ENCODE measurements at regions not wholly inside any gene's neighbourhood (a gene's known extent, or its start where the extent isn't known, plus 50 kb on each side); places are given as distances from the start of the nearest gene placed in this dataset.

DNA sequence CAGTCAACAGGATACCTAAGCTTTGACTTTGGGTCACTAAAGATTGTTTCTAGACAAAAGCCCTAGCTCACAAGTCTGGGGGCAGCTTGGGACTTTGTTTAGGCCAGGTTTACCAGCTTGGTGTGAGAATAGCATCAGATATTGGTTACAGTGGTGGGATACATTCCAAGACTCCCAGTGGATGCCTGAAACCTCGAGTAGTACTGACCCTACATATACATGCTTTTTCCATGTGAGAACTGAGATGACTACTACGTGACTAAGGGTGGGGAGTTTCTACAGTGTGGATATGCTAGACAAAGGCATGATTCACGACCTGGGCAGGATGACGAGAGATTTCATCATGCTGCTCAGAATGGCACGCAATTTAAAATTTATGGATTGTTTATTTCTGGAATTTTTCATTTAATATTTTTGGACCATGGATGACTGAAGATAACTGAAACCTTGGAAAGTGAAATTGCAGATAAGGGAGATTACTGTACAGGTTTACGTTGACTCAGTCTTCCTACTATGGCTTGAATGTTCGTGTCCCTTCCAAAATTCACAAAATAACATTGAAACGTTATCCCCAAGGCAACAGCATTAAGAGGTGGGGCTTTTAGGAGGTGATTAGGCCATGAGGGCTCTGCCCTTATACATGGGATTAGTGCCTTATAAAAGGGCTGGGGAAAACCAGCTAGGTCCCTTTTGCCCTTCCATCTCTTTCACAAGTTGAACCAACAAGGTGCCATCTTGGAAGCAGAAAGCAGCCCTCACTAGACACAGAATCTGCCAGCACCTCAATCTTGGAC is 50.2 kb upstream of the CTAGE1 start:
- DNase-seq (ENCODE audit: low spot score), result no peak

DNA sequence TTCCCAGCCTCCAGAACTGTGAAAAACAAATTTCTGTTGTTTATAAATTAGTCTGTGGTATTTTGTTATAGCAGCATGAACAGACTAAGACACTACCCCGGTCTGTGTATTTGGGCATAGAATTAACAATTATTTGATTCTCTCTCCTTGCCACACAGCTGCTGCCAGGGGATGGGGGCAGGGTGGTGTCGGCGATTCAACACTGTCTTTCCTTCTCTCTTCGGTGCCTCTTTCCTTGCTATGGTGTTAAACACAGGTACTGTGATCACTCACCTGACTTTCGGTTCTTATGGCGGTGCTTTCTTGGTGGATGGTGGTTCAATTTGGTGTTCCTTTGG is 50.8 kb upstream of the CTAGE1 start:
- DNase-seq (ENCODE audit: low spot score), result no peak

GRCh38 chr18:22469061-22469734 is 51.5 kb upstream of the CTAGE1 start:
- DNase-seq (ENCODE audit: low spot score), result no peak

GRCh38 chr18:22469926-22470247 is 52.2 kb upstream of the CTAGE1 start:
- DNase-seq (ENCODE audit: low spot score), result no peak

- DNase-seq (ENCODE audit: low spot score), result no peak
Observed at GRCh38 chr18:22470248-22471235, 52.8 kb upstream of the CTAGE1 start.

DNA sequence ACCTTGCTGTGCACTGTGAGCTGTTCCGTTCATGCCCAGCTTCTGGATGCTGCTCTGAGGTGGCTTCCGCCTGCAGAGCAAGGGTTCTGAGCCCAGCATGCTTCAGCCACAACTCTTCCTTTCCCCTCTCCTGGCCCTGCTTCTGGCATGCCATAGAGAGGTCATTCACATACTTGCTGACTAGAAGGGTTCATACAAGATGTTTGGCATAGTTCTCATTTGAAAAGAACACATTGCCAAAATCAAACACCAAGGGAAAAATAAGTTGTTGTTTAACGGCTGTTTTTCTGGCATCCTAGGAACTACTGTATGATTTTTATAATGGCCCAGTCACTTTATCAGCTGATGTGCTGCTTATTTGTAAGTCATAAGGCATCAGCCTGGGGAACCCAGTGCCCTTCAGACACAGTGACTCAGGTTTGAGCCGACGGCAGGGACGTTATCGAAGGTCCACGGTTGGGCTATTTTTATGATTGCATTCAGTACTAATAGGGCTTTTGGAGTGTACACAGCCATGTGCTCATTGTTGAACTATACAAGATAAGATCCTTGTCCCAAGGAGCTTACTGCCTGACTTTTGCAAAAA is 53.9 kb upstream of the CTAGE1 start:
- no peak for DNase-seq (ENCODE audit: low spot score)

DNA sequence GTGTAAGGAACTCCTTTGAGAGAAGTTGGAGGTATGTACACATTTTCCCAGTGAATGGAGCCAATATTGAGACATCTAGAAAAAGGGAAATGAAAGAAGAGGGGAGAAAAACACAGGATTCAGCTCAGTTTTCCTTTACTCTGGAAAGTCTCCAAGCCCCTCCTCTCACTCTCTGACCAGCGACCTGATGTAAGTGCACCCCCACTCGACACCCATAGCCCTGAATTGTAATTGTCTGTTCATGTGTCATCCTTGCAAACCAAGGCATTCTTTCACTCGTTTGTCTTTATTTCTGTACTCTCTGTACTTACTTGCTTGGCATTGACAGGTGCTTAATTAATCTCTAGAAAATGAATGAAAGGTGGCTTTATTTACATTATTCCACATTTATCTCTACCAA is 55.7 kb upstream of the CTAGE1 start:
- no peak for DNase-seq (ENCODE audit: low spot score)

- no peak for DNase-seq (ENCODE audit: low spot score)
Observed at GRCh38 chr18:22475426-22476100, 57.8 kb upstream of the CTAGE1 start.

DNA sequence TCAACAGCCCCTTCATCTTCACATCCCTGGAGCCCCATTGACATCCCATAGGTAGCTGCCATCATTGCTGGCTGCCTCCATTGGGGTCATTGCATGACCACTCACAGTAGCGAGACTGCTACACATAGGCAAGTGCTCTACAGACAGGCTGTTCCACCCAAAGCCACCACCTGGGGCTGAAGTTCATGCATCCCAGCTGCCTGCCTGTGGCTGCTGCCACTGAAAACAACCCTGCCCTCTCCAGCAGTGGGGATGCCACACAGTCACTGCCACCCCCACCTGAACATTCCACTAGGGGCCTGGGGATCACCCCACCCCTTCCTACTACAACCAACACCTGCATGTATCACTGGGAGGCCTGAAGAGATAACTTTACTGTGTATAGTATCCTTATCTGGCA is 59.5 kb upstream of the CTAGE1 start:
- DNase-seq (ENCODE audit: low spot score), result no peak

GRCh38 chr18:22482948-22483347 is 65.2 kb upstream of the CTAGE1 start:
- no peak for DNase-seq (ENCODE audit: low spot score)

- no peak for DNase-seq (ENCODE audit: low spot score)
Observed at GRCh38 chr18:22483407-22483806, 65.7 kb upstream of the CTAGE1 start.

DNA sequence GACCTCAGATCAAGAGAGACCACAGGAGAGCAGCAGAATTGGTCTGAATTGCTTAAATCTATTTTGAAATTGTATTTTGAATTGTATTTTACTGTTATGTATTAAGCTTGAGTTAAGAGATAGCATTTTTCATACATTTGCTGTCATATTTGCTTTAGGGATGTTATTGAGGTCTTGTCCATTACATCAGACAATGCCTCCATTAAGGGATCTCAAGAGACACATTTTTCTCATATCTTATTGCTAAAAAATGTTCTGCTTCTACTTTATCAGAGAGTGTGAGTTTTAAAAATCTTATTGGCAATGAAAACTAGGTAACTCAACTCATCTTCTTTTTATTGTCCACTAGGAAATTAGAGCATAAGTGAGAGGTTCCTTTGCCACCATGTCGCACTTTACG is 66.8 kb upstream of the CTAGE1 start:
- DNase-seq (ENCODE audit: low spot score), result no peak

DNA sequence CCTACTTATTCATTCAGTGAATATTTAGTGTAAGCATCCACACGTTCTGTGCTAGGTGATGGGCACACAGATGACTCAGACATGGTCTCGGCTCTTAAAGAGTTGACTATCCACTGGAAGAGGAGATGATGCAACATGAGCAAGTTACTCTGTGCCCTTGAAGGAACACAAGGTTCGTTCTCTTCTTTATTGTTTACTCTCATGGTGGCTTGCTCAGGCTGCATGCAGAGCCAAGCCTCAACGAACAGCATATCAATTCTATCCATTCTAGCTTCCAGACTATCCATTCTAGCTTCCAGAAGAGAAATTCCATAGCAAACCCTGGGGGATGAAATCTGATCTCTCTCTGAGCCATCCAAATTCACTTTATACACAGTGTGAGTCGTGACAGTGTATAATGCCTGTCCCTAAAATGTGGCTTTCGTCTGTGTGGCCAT is 68.1 kb upstream of the CTAGE1 start:
- no peak for DNase-seq (ENCODE audit: low spot score)

DNA sequence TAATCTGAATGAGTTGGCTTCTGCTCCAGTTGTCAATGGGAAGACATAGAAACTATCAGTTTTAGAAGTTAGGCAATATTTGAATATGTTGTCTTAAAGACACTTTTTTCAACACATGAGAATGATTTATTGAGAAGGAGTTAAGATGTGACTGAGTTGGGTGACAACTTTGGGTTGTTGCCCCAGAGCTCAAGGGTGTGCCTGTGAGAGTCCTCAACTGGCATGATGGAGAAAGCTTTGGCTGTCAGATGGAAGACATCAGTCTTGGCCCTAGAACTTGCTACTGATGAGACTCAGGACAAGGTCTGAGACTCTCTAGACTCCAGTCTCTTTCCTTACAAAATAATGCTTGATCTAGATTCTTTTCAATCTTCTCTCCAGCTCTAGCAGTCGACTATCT is 69.0 kb upstream of the CTAGE1 start:
- DNase-seq (ENCODE audit: low spot score), result no peak

- DNase-seq (ENCODE audit: low spot score), result no peak
Observed at GRCh38 chr18:22488554-22488953, 70.8 kb upstream of the CTAGE1 start.

DNA sequence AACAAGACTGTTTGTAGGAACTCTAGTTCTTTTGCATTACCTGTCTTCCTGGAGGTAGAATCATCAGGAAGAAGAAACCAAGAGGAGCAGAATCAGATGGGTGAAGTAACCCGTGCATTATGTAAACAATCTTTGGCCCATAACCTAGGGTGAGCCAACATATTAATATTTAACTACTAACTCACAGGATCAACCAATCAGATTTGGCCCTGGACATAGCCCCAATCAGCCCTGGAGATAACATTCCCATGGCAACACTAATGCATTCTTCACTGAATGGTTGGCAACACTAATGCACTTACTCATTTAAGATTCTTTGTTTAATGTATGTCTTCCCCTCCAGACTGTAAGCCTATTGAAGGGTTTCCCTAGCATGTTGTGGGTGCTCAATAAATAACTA is 72.0 kb upstream of the CTAGE1 start:
- DNase-seq (ENCODE audit: low spot score), result no peak

- DNase-seq (ENCODE audit: low spot score), result no peak
Observed at GRCh38 chr18:22490429-22490846, 72.7 kb upstream of the CTAGE1 start.

DNA sequence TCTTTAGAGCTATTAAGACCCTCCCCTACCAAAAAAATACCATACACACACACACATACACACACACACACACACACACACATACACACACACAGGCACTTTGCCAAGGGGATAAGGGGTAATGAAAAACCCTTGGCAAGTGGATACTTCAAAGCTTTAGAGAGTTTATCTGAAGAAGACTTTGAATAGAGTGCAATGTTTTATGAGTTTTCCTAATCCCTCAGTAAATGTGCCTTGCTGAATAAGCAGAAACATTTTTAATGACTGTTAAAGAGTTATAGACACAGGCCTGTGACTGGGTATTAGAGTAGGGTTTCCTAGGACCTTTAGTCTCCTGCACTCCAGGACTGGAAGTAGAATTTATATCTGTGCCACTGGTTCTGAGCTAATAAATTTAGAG is 75.5 kb upstream of the CTAGE1 start:
- DNase-seq (ENCODE audit: low spot score), result no peak

GRCh38 chr18:22493940-22494339 is 76.2 kb upstream of the CTAGE1 start:
- no peak for DNase-seq (ENCODE audit: low spot score)

DNA sequence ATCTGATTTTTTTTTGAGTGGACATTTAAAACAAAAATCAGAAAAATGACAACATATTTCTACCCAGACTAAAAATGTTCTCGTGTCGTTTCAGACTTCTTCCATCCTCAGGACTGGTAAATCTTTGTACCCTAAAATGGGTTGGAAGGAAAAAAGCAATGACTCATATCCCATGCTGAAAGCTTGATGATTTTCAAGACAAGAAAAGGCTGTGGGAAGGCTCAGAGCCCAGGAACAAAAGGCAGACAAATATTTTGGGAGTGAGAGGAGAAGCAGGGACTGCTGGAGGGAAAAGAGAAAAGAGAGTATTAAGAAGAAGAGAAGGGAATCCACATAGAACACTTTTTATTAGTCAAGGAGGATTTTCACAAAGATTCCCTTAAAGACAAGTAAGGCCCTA is 77.1 kb upstream of the CTAGE1 start:
- no peak for DNase-seq (ENCODE audit: low spot score)

DNA sequence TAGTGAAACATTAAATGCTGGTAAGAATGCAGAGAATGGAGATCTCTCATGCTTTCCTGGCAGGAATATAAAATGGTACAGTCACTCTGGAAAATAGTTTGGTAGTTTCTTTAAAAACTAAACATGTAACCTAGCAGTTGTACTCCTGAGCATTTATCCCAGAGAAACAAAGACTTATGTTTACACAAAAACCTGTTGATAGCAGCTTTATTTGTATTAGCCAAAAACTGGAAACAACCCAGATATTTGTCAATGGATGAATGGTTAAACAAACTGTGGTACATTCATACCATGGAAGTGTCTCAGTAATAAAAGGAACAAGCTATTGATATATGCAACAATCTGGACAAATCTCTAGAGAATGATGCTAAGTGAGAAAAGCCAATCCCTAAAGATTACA is 81.7 kb upstream of the CTAGE1 start:
- DNase-seq (ENCODE audit: low spot score), result no peak

- no peak for DNase-seq (ENCODE audit: low spot score)
Observed at GRCh38 chr18:22503803-22504202, 86.1 kb upstream of the CTAGE1 start.

Data from Ammon's horn (tissue), 1 donor.